HEK293T (cell line): ENCODE measurements at regions not wholly inside any gene's neighbourhood (a gene's known extent, or its start where the extent isn't known, plus 50 kb on each side); places are given as distances from the start of the nearest gene placed in this dataset.

ENCODE experiments used
- ARNT ChIP-seq: fragments of 450-650 bp; IDR thresholded peaks from 2 replicates; pipeline ENCODE4 v1.6.1; 2017; ENCODE audit warnings: mild to moderate bottlenecking
- BHLHE40 ChIP-seq: fragments of 450-650 bp; IDR thresholded peaks from 2 replicates; pipeline ENCODE4 v1.6.1; 2016; ENCODE audit warnings: mild to moderate bottlenecking, moderate library complexity, borderline replicate concordance
- CTBP1 ChIP-seq: fragments of 450-650 bp; IDR thresholded peaks from 2 replicates; pipeline ENCODE4 v1.6.1; 2016; ENCODE audit warnings: borderline replicate concordance
- ELF4 ChIP-seq: fragments of 450-650 bp; IDR thresholded peaks from 2 replicates; pipeline ENCODE4 v1.6.1; 2017; ENCODE audit warnings: antibody characterized with exemption
- FOXM1 ChIP-seq: fragments of 450-650 bp; IDR thresholded peaks from 2 replicates; pipeline ENCODE4 v1.6.1; 2017; ENCODE audit warnings: mild to moderate bottlenecking, borderline replicate concordance
- HDGF ChIP-seq: fragments of 450-650 bp; IDR thresholded peaks from 2 replicates; pipeline ENCODE4 v1.6.1; 2017; ENCODE audit warnings: antibody characterized with exemption, borderline replicate concordance
- L3MBTL2 ChIP-seq: fragments of 450-650 bp; conservative IDR thresholded peaks from 2 replicates; pipeline ENCODE4 v1.6.1; 2016; ENCODE audit warnings: mild to moderate bottlenecking
- LEF1 ChIP-seq: fragments of 450-650 bp; IDR thresholded peaks from 2 replicates; pipeline ENCODE4 v1.6.1; 2017; ENCODE audit warnings: mild to moderate bottlenecking, borderline replicate concordance
- NFRKB ChIP-seq: fragments of 450-650 bp; IDR thresholded peaks from 2 replicates; pipeline ENCODE4 v1.6.1; 2016; ENCODE audit warnings: mild to moderate bottlenecking, moderate library complexity
- SP1 ChIP-seq: fragments of 450-650 bp; IDR thresholded peaks from 2 replicates; pipeline ENCODE4 v1.6.1; 2017
- SUZ12 ChIP-seq: fragments of 450-650 bp; IDR thresholded peaks from 2 replicates; pipeline ENCODE4 v1.6.1; 2016; ENCODE audit warnings: mild to moderate bottlenecking
- TARDBP ChIP-seq: fragments of 450-650 bp; IDR thresholded peaks from 2 replicates; pipeline ENCODE4 v1.6.1; 2016
- ZNF384 ChIP-seq: fragments of 450-650 bp; IDR thresholded peaks from 2 replicates; pipeline ENCODE4 v1.6.1; 2016
- TF ChIP-seq, protein P1 (sequence below): fragments of 450-650 bp; IDR thresholded peaks from 2 replicates; pipeline ENCODE4 v1.6.1; 2016

DNA sequence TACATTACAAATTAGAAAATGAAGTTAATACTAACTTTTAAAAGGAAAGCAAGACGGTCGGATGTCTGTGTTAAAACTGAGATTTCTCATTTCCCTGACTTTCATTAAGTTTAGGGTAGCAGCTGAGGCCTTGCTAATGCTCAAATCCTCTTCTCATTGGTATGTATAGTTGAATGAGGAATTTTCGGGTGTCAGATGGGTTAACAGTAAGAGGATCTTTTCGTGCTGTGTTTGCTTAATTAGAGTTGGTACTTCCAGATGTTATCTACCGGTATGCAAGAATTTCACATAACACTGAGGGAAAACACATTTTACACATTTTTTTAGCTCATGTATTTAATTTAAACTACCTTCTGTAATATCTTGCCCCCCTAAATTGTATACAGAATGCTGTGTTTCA, 168.2 kb upstream of the CTNND2 start:
- no peak for TF ChIP-seq ZNF384
- TF ChIP-seq FOXM1: no peak
- no peak for TF ChIP-seq L3MBTL2
- TF ChIP-seq ARNT: no peak
- no peak for TF ChIP-seq NFRKB
- TF ChIP-seq, protein P1, sequence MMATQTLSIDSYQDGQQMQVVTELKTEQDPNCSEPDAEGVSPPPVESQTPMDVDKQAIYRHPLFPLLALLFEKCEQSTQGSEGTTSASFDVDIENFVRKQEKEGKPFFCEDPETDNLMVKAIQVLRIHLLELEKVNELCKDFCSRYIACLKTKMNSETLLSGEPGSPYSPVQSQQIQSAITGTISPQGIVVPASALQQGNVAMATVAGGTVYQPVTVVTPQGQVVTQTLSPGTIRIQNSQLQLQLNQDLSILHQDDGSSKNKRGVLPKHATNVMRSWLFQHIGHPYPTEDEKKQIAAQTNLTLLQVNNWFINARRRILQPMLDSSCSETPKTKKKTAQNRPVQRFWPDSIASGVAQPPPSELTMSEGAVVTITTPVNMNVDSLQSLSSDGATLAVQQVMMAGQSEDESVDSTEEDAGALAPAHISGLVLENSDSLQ: no peak
- no peak for TF ChIP-seq BHLHE40
- TF ChIP-seq HDGF: no peak
- TF ChIP-seq ELF4: no peak
- no peak for TF ChIP-seq TARDBP
- no peak for TF ChIP-seq CTBP1
- no peak for TF ChIP-seq LEF1
- TF ChIP-seq SP1: no peak
- no peak for TF ChIP-seq SUZ12
